NCI-H146 treated with DMSO at 0.1 percent for 48 hours (cell line): ENCODE measurements at regions not wholly inside any gene's neighbourhood (a gene's known extent, or its start where the extent isn't known, plus 50 kb on each side); places are given as distances from the start of the nearest gene placed in this dataset.
"Not testable (repeated sequence)": the region's sequence is repeated elsewhere in the genome, so short reads cannot be mapped to it uniquely, and the experiment has no call there.

Source experiments
- DNase-seq: peaks from one replicate; lab custom pipeline; 2025; ENCODE audit not compliant: unreplicated experiment; lab: John Stamatoyannopoulos, UW

DNA sequence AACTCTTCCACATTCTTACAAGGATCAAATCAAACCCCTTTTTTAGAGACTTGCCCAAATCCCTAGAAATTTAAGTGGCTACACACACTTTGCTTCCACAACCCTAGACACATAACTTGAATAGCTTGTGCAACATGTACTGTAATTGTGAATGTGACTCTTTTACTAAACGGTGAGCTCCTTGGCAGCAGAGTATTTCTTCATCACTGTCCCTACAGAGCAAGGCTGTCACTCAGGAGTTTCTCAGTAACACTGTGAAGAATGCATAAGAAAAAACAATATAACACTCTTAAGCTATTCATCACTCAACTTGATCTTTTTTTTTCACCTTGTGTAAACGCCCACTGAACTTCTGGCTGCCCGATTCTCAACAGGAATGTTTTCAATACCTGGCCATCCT lies 53.8 kb upstream of the ADAMTS18 start:
- DNase-seq, result no peak

DNA sequence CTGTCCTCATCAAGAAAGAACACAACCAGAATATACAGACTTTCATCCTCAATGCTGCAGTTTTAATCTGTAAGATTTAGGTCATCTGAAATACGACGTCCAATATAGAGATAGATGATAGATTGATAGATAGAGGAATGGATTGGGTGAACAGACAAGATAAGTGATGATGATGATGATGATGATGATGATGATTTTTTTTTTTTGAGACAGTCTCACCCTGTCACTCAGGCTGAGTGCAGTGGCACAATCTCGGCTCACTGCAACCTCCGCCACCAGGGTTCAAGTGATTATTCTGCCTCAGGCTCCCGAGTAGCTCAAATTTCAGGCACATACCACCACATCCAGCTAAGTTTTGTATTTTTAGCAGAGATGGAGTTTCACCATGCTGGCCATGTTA lies 56.3 kb upstream of the ADAMTS18 start:
- no peak for DNase-seq

DNA sequence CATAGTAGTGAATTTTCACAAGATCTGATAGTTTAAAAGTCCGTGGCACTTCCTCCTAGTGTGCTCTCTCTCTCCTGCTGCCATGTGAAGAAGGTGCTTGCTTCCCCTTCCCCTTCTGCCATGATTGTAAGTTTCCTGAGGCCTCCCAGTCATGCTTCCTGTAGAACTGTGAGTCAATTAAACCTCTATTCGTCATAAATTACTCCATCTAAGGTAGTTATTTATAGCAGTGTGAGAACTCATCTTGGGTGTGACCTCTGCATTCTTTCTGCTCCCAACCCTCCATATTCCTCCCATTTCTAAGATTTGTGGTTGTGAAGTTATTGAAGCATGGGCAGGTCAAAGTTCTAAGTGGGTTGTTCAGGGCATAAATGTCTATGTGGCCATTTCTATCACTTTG lies 62.1 kb upstream of the ADAMTS18 start:
- no peak for DNase-seq

DNA sequence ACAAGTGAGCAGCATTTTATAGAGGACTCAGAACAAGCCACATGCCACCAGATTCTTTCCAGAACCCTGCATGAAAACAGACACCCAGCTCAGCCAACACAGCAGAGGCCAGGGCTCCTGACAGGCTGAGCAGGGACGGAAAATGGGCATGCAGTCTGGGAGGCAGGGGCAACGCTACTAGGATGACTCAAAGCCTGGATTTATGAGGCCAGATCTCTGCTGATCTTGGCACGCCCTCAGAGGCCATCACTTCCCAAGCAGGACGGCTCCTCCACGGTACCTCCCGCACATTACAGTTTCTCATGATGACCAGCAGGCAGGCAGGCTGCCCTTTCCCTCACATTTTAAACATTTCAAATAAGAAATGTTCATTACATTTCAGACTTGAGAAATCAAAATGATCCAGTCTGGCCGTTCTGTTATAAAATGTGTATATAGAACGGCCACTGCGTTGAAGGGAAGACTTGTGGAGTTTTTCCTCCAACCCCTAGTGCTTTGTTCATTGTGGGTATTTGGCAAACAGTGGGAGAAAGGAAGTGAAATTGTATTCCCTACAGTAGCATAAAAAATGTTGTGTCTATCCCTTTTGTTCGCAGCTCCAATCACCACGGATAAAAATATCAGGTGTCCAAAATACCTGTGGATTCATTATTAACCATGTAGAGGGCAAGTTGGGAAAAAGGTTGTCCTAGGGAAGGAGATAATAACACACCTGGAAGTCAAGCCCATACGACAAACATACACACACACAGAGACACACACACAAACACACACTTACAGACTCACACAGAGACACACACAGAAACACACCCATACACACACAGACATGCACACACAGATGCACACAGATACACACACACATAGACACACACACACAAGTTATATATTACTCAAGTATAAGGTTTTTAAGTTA lies 64.8 kb upstream of the ADAMTS18 start:
- peak; percentile 2 for DNase-seq

DNA sequence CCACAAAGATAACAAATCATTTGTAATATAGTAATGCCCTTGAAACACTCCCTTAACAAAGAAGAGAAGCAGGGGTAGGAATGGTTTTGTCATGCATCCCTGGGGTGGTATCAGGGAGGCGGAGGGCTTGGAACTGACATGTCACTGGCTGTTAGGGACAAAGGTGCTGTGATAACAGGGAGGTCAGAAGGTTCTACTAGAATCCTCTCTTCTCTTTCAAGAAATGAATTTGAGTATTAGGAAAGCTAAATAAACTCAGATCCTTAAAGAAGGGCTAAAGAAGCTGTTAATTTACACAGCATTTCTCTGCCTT lies 65.4 kb upstream of the ADAMTS18 start:
- no peak for DNase-seq

DNA sequence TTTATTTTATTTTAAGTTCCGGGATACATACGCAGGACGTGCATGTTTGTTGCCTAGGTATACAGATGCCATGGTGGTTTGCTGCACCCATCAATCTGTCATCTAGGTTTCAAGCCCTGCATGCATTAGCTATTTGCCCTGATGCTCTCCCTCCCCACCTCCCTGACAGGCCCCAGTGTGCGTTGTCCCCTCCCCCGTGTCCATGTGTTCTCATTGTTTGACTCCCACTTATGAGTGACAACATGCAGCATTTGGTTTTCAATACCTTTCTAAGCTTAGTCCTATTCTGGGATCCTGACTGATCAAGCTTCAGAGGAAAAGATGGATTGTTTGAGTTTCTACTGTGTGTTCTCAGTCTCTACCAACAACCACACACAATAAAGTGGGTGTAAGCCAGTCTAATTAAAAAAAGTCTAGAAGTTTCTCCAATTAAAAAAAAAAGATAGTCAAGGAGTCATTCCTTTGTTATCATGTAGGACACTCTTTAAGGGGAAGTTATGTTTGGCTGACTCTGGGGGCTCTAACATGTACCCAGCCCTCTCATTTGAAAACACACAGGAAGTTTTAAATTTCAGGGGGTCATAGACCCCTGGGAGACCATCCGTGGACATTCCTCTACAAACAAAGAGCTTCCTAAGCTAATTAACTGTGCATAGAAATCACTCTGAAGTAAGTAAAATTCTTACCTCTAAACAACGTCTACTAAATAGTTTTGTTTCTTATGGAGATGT lies 66.3 kb upstream of the ADAMTS18 start:
- no peak for DNase-seq

DNA sequence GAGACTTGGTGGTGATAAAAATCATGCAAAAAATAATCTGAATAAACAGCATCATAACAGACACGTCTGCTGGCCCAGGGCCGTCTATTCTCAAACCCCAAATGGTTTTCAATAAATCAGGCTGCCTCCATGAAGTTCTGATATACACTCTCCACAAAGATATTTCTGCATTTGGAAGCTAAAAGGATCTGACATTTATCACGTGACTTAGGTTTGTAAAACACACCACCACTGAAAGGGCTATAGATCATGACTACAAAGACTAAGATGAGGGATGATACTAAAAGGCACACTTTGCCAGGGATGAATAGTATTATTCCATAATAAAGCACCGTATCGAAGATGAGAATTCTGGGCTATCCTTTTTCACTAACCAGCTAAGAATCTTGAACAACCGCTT lies 67.6 kb upstream of the ADAMTS18 start:
- no peak for DNase-seq

DNA sequence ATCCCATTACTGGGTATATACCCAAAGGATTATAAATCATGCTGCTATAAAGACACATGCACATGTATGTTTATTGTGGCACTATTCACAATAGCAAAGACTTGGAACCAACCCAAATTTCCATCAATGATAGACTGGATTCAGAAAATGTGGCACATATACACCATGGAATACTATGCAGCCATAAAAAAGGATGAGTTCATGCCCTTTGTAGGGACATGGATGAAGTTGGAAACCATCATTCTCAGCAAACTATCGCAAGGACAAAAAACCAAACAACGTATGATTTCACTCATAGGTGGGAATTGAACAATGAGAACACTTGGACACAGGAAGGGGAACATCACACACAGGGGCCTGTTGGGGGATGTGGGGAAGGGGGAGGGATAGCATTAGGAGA lies 71.7 kb upstream of the ADAMTS18 start:
- not testable (repeated sequence) for DNase-seq

DNA sequence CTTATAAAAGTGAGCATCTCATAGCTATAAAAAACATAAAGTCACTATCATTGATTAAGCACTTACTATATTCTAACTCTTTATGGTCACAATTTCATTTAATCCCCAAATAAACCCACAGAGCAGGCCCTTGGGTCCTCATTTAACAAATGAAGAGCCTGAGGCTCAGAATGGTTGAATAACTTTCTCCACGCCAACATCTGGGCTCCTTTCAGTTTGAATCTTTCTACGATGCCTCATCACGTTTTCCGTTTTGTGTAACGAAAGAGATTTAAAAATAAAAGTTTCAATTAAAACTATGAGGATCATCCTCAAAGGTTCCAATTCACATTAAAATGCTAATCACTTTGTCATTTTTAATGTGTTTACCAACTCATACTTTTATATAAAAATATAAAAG lies 74.2 kb upstream of the ADAMTS18 start:
- no peak for DNase-seq

DNA sequence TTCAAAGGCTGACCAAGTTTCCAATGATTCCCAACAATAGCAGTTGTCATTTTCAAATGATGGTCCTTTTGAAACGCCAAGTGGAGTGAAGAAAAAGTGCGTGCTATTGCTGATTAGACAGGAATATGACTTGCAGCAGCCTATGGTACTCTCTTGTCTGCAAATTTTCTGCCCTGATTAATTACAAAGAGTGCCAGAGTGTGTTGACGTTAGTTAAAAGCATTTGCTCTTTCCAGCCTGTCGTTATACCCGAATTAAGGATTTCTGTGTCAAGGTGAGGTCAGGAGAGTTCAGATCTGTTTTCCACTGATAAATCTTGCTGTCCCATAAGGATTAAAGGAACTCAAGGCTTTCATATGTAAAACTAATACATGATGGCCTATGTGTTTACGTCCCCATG lies 75.0 kb upstream of the ADAMTS18 start:
- no peak for DNase-seq

DNA sequence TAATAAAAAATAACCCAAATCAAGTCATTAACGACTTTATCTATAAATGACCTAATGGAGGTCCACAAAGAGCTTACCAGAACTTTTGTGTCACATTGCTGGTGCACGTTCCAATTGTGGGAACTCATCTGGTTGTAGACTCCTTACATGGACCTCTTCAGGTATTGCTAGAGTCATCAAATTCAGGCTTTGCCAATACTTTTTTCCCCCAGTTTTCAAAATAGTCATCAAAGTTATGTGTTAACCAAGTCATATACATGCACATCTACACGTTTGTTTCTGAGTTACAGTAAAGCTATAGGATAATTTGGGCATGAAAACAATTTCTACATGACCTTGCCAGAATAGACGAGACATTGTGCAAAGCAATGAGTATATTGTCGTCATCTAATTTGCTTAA lies 76.2 kb upstream of the ADAMTS18 start:
- no peak for DNase-seq

DNA sequence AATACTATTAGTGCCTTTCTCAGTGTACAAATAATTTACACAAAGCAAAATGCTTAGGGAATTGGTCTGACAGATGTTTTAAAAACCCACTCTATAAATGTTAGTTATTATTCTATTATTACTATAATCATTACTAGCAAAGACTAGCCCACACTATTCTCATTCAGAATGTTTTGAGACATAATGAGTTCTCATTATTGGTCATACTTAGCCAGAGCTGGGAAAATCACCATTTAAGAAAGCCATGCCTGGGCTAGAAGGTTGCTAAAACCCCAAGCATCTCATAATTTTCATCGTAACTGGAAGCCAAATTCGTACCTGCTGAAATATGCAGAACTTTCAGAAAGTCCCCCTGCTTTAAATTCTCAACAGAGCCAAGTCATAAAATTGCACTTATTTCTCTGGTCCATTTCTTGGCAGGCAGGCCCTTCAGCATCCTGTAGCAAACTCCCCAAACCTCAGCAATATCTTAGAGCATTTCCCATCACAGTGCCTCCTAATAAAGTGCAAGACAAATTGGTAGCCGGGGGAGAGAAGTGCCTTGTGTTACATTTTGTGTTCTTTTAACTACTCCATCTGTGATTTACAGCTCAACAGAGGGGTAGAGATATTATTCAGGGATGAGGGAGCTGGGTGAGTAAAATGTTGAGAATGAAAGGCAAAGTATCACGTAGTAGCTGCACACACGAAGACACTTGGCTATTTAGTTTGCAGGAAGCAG lies 79.8 kb upstream of the ADAMTS18 start:
- no peak for DNase-seq

DNA sequence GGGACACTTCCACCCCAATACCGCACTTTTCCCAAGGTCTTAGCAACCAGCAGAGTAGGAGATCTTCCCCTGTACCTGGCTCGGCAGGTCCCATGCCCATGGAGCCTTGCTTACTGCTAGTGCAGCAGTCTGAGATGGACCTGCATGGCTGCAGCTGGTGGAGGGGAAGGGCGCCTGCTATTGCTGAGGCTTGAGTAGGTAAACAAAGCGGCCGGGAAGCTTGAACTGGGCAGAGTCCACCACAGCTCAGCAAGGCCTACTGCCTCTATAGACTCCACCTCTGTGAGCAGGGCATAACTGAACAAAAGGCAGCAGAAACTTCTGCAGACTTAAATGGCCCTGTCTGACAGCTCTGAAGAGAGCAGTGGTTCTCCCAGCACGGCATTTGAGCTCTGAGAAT lies 90.4 kb upstream of the ADAMTS18 start:
- not testable (repeated sequence) for DNase-seq

DNA sequence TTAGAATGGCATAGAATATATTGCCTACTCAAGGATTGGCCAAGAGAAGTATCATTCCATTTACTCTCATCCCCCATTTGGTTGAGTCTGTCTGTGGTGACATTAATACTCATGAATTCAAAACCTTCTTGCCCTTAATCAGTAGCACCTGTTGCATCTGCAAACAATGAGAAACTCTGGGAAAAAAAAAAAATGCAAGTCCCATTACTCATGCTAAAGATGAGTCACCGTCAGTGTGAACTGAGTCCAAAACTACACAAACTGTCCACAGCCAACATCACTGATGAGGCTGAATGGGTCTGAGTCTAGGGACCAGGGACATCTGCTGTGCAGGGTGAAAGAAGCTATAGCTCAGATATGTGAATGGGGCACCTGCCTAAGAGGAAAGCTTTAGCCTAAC lies 96.9 kb upstream of the ADAMTS18 start:
- DNase-seq, result peak; percentile 50

DNA sequence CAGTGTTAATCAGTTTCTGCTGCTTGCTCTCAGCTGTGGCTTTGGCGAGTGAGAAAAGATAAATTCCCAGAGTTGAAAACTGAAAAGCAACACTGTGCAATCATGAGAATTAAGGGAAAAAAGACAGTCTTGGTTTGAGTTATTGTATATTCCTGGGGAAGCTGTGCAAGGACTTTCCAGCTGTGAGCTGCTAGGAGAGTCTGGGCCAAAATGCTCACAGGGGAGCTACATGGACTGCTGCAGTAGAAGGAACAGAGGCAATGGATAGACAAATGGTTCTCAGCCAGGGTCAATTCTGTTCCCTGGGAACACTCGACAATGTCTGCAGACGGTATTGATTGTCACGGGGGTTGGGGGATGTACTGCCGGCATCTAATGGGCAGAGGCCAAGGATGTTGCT lies 102.0 kb upstream of the ADAMTS18 start:
- no peak for DNase-seq

DNA sequence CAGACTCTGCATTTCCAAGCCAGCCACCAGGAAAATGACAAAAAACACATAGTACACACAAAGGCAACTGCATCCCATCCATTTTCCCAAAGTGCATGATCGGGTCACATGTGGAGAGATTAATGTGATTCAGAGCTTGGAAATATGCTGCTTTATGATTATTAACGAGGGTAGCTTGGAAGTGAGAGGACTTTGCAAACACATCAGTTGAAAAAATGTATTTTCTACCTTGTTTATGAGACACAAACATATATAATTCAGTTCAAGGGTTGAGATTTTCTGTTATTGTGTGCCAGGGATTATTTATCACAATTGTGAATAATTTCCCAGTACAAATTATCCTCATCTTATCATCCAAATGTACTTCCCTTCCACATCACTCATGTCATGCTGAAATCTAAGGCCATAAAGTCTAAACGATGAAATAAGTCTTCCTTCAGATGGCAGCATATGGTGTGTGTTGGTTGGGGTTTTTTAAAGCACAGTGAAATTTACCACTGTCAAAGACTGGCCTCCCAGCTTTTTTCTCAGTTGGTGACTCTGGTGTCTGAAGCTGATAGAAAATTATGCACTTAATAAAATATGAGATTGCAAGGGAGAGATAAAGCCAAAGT lies 104.7 kb upstream of the ADAMTS18 start:
- DNase-seq, result no peak

DNA sequence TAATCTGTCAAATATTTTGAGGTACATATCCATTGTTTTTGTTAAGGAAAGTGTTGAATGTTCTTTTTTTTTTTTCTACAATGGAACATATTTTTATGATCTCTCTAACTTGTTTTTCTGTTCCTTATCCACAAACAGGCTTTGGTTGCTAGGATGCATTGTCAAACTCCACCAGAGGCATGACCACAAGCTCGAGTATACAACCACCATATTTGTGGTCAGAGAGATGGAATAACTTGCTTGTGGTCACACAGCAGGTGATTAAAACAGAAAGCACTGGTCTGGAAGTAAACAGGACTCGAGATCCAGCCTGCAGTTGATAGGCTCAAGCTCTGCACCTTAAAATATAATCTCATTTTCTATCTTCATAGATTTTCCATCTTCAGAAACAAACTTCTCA lies 105.8 kb upstream of the ADAMTS18 start:
- no peak for DNase-seq

DNA sequence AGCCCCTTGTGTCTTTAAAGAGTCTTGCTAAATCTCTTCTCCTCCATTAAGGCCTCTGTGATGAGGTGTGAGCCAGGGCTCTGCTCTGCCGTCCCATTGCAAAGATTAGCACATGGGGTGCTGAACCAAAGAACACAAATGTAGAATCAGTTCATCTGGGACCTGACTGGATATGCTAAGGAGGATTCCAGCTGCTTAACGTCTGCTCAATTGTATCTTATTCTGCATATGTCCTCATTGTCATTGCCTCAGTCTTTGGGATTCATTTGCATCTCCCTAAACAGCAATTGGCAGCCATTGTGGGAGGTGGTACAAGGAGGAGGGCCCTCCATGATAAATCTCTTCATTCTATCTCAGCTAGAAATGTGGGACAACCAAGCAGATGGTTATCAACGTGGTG lies 106.3 kb upstream of the ADAMTS18 start:
- no peak for DNase-seq

DNA sequence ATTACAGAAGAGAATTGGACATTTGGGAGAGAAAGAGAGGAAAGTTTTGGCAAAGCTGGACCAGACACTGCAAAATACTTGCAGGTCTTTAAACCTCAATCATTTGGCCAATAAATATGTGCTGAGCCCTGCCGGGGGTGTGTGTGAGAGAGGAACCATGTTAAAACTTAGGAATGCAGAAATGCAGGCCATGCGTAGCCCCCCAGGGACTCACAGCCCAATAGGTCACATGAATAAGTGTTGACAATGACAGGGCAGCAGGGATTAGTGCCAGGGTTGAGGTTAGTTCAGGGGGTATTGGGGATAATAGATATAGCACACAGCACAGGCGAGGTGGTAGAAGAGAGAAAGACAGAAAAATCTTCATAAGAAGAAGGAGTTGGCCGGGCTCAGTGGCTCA lies 113.3 kb upstream of the ADAMTS18 start:
- DNase-seq, result no peak

DNA sequence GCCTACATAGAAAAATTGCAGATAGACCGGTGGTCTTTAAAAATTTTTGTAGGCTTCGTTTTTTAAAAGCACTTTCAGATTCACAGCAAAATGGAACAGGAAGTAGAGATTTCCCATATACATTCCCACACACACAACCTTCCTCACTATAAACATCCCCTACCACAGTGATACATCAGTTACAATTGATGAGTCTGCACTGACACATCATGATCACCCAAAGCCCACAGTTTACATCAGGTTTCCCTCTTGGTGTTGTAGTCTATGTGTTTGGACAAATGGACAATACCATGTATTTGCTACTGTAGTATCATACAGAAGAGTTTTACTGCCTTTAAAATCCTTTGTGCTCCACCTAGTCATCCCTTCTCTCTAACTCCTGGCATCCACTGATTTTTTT lies 113.9 kb upstream of the ADAMTS18 start:
- DNase-seq, result no peak

DNA sequence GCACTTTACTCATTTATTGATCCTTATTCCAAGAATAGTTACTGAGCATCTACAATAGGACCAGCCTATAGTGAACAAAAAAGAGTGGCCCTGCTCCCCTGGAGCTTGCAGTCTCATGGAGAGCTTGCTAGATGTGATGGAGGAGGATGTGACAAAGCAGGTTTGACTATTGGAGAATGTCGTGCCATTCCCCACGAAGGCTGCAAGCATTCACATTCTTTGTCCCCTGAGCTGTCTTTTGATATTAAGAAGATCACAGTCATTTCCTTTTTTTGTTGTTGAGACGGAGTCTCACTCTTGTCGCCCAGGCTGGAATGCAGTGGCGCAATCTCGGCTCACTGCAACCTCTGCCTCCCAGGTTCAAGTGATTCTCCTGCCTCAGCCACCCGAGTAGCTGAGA lies 115.0 kb upstream of the ADAMTS18 start:
- no peak for DNase-seq

DNA sequence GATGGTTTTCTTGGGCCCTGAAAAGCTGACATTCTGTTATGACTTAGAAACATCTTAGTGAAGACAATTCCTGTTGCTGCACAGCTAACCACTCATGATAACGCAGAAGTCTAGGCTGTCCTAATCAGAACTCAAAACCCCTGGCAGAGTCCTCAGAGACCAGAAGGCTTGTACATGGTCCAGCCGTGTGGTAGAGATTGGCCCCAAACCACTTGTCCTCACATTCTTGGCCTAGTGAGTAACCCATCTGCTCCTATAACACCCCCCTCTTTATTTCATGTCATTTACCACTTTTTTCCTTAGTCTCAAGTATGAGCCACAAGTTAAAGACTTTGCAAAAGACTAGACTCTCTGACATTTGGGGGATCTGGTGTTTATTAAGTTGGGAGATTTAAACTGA lies 116.5 kb upstream of the ADAMTS18 start:
- DNase-seq, result no peak
